Neural cell (in vitro differentiated cells): ENCODE measurements at regions not wholly inside any gene's neighbourhood (a gene's known extent, or its start where the extent isn't known, plus 50 kb on each side); places are given as distances from the start of the nearest gene placed in this dataset.

Experiments
- POLR2AphosphoS5 ChIP-seq: IDR thresholded peaks from 2 replicates; pipeline ENCODE4 v1.6.1; 2012
- TAF1 ChIP-seq: IDR thresholded peaks from 2 replicates; pipeline ENCODE4 v1.6.1; 2012; ENCODE audit warnings: low read depth
- TF ChIP-seq, protein P1 (sequence below): fragments of 450-650 bp; IDR thresholded peaks from 2 replicates; pipeline ENCODE4 v1.5.1; 2014; ENCODE audit warnings: antibody characterized with exemption, mild to moderate bottlenecking, moderate library complexity; ENCODE audit not compliant: poor library complexity, severe bottlenecking

DNA sequence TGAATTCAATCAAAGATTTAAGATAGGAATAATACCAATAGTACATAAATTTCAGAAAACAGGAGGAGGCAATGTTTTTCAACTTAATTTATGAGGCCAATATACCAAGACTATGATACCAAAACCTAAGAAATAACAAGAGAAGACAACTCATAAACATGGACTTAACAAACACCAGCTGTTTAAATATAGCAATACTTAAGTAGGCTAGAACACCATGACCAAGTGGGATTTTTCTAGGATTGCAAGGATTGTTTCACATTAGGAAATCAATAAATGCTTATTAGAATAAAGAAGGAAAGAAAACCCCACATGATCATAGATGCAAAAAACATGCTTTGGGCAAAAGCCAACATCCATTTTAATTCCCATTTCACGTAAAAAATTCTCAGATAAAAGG is 355.1 kb downstream of the EPM2A start:
- TF ChIP-seq, protein P1, sequence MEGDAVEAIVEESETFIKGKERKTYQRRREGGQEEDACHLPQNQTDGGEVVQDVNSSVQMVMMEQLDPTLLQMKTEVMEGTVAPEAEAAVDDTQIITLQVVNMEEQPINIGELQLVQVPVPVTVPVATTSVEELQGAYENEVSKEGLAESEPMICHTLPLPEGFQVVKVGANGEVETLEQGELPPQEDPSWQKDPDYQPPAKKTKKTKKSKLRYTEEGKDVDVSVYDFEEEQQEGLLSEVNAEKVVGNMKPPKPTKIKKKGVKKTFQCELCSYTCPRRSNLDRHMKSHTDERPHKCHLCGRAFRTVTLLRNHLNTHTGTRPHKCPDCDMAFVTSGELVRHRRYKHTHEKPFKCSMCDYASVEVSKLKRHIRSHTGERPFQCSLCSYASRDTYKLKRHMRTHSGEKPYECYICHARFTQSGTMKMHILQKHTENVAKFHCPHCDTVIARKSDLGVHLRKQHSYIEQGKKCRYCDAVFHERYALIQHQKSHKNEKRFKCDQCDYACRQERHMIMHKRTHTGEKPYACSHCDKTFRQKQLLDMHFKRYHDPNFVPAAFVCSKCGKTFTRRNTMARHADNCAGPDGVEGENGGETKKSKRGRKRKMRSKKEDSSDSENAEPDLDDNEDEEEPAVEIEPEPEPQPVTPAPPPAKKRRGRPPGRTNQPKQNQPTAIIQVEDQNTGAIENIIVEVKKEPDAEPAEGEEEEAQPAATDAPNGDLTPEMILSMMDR = no peak
- no peak for TF ChIP-seq POLR2AphosphoS5
- no peak for TF ChIP-seq TAF1
